PFSK-1 (cell line): ENCODE measurements at regions not wholly inside any gene's neighbourhood (a gene's known extent, or its start where the extent isn't known, plus 50 kb on each side); places are given as distances from the start of the nearest gene placed in this dataset.

Experiments used
- FOXP2 ChIP-seq: optimal IDR thresholded peaks from 2 replicates; pipeline ENCODE3; 2011; ENCODE audit warnings: borderline replicate concordance, control low read depth, inconsistent platforms; ENCODE audit not compliant: insufficient read depth; ENCODE audit errors: extremely low read length, extremely low read depth
- POLR2AphosphoS5 ChIP-seq: IDR thresholded peaks from 2 replicates; pipeline ENCODE4 v1.6.1; 2012; ENCODE audit warnings: low read depth, mild to moderate bottlenecking, control low read depth, low read length, moderate library complexity
- REST ChIP-seq, 2 experiments: IDR thresholded peaks; 2 replicates each; pipeline versions ENCODE4 v1.6.1 to v1.8.0; 2011 to 2012; ENCODE audit warnings: low read depth in 2 of 2, low read length in 2 of 2, control low read depth in 1 of 2, inconsistent platforms in 1 of 2, mild to moderate bottlenecking in 1 of 2, moderate library complexity in 1 of 2; ENCODE audit not compliant: insufficient read depth in 1 of 2
- SIN3A ChIP-seq: IDR thresholded peaks from 2 replicates; pipeline ENCODE4 v1.6.1; 2012; ENCODE audit warnings: mild to moderate bottlenecking, low read length, moderate library complexity, borderline replicate concordance; ENCODE audit not compliant: insufficient read depth
- TAF1 ChIP-seq: IDR thresholded peaks from 2 replicates; pipeline ENCODE4 v1.6.1; 2012; ENCODE audit warnings: low read length, control low read depth, borderline replicate concordance; ENCODE audit not compliant: insufficient read depth

- TF ChIP-seq SIN3A (no peak), FOXP2 (no peak), REST (IDR thresholded peaks at IDR 0.05; ENCODE audit: insufficient read depth in 1 of 2, low read depth in 2 of 2, low read length in 2 of 2) (no peak), TAF1 (no peak), POLR2AphosphoS5 (no peak)
Observed at GRCh38 chr18:2146754-2147153, 424.6 kb downstream of the METTL4 start.

GRCh38 chr18:2147476-2148230 is 423.7 kb downstream of the METTL4 start:
- TF ChIP-seq REST (IDR thresholded peaks at IDR 0.05; ENCODE audit: insufficient read depth in 1 of 2, low read depth in 2 of 2, low read length in 2 of 2) = no peak
- no peak for TF ChIP-seq SIN3A
- TF ChIP-seq FOXP2 = no peak
- no peak for TF ChIP-seq POLR2AphosphoS5
- no peak for TF ChIP-seq TAF1

- no peak for TF ChIP-seq REST (IDR thresholded peaks at IDR 0.05; ENCODE audit: insufficient read depth in 1 of 2, low read depth in 2 of 2, low read length in 2 of 2)
- no peak for TF ChIP-seq SIN3A
- no peak for TF ChIP-seq POLR2AphosphoS5
- no peak for TF ChIP-seq FOXP2
- no peak for TF ChIP-seq TAF1
Observed at GRCh38 chr18:2148823-2149222, 422.5 kb downstream of the METTL4 start.

GRCh38 chr18:2150566-2150965 is 420.7 kb downstream of the METTL4 start:
- TF ChIP-seq FOXP2 = no peak
- TF ChIP-seq TAF1 = no peak
- no peak for TF ChIP-seq REST (IDR thresholded peaks at IDR 0.05; ENCODE audit: insufficient read depth in 1 of 2, low read depth in 2 of 2, low read length in 2 of 2)
- TF ChIP-seq SIN3A = no peak
- no peak for TF ChIP-seq POLR2AphosphoS5

- TF ChIP-seq FOXP2 (no peak), POLR2AphosphoS5 (no peak), TAF1 (no peak), SIN3A (no peak), REST (IDR thresholded peaks at IDR 0.05; ENCODE audit: insufficient read depth in 1 of 2, low read depth in 2 of 2, low read length in 2 of 2) (no peak)
Observed at GRCh38 chr18:2154278-2154677, 417.0 kb downstream of the METTL4 start.
